ENCODE measurements at regions not wholly inside any gene's neighbourhood (a gene's known extent, or its start where the extent isn't known, plus 50 kb on each side); places are given as distances from the start of the nearest gene placed in this dataset.
"Not testable (repeated sequence)": the region's sequence is repeated elsewhere in the genome, so short reads cannot be mapped to it uniquely, and the experiment has no call there.

GRCh38 chr15:77909182-77909940 lies 168.2 kb downstream of the TBC1D2B start:
- DNase-seq (ENCODE audit: low read depth in 2 of 2) = no peak

- DNase-seq (ENCODE audit: low read depth in 2 of 2) = not testable (repeated sequence)
These were observed 168.8 kb downstream of the TBC1D2B start for GRCh38 chr15:77908752-77909111.

DNA sequence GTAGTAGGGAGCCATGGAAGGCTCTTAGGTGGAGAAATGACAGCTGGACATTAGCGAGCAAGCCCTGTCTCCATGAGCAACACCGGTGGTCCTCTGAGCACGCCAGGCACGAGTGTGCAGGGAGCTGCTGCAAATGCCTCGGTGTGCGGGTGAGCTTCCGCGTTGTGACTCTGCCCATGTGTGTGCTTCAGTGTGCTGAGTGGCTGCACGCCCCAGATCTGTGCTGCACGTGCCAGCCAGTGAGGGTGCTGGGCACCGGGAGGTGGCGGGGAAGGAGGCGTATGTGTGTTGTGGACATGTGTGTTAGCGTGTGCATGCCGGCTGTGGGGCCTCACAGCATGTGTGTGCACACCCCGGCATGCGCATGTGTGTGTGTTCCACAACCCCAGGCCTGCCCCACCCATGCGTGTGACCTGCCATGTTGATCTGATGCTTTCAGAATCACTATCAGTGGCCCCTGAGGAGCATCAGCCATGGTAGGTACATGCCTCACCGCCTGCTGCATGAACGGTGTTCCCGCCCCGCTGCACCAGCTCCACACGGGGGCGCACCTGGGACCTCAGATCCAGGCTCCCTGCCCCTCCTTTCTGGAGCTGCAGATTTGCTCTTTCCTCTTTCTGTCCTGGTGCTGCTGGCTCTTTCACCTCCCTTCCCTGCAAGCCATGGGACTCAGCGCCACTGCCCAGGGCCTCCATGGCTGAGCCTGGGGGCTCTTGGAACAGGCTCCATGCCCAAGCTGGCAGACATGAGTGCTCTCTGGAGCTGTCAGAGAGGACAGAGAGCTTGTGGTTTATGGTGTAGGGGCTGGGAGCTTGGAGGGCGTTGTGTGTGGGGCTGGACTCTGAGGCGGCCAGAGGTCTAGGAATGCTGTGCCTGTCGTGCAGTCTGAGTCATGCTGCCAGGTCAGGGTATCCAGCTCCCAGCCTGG lies 169.4 kb downstream of the TBC1D2B start:
- no peak for DNase-seq (ENCODE audit: low read depth in 2 of 2)

- not testable (repeated sequence) for DNase-seq (ENCODE audit: low read depth in 2 of 2)
These were observed 171.2 kb downstream of the TBC1D2B start for GRCh38 chr15:77906062-77906990.

DNA sequence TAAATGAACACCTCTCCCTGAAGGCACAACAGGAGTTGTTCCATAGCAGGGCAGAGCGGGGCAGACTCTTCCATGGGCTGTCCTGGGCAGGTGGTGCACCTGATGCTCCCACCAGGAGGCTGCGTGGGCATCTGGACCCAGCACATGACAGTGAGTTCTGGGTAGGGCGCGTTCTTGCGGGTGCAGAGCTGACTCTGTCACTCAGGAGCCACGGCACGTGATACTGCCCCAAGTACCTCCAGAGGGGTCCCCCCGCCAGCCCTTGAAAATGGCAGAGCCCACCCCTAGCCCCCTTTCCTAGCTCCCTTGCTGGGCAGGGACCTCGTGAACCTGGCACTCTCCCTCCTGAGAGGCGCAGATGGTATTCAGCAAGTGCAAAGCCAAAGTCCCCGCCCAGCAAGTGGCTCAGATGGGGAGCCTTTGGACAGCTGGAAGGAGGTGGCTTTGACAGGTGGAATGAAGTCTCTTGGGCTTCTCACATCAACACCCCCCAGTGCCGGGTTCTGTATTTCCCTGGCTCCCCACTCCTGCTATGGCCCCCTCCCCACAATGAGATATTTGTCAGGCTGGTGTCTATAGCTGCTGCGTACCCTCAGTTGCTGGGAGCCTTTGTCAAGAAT lies 172.1 kb downstream of the TBC1D2B start:
- DNase-seq (ENCODE audit: low read depth in 2 of 2) = no peak

DNA sequence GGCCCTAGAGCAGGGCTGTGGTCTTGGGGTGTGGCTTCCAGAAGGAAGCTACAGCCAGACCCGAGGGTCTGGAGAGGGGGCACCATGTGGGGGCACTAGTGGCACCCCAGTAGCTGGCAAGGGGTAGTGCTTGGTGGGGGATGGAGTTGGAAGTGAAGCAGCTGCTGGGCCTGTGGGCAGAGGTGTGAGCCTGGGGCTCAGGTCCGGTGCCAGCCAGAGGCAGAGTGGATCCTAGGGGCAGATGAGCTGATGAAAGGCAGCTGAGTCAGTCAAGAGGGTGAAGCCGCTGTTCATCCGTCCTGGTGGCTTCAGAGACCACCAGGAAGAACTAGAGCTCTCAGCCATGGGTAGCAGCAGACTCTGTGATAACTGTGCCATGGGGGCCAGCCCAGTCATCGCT lies 172.6 kb downstream of the TBC1D2B start:
- no peak for DNase-seq (ENCODE audit: low read depth in 2 of 2)

- no peak for DNase-seq (ENCODE audit: low read depth in 2 of 2)
These were observed 173.1 kb downstream of the TBC1D2B start for GRCh38 chr15:77904436-77904821.

DNA sequence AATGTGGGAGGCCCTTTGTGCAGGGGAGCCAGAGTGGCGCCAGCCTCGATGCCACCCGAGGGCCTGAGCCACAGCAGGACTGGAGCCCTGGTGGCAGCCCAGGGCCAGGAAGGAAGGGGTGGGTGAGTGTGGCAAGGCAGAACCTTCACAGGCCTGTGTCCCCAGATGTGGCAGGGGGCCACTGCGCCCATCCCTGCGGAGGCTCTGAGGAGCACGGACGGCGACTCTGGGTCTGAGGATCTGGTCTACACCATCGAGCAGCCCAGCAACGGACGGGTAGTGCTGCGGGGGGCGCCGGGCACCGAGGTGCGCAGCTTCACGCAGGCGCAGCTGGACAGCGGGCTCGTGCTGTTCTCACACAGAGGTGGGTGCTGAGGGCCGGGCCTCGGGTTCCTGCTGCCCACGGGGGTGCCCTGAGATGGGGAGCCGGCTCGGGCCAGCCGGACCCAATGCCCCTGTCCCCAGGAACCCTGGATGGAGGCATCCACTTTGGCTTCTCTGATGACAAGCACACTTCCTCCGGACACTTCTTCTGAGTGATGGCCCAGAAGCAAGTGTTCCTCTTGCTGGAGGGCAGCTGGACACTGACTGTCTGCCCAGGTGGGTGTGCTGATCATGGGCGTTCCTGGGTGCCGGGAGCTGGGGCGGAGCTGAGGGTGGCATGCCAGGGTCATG lies 173.6 kb downstream of the TBC1D2B start:
- not testable (repeated sequence) for DNase-seq (ENCODE audit: low read depth in 2 of 2)

GRCh38 chr15:77902921-77903760 lies 174.4 kb downstream of the TBC1D2B start:
- DNase-seq (ENCODE audit: low read depth in 2 of 2) = peak in 1 of 2 donors; percentile 14

GRCh38 chr15:77901921-77902750 lies 175.4 kb downstream of the TBC1D2B start:
- no peak for DNase-seq (ENCODE audit: low read depth in 2 of 2)

- no peak for DNase-seq (ENCODE audit: low read depth in 2 of 2)
These were observed 176.1 kb downstream of the TBC1D2B start for GRCh38 chr15:77901251-77901881.

GRCh38 chr15:77900331-77900963 lies 177.1 kb downstream of the TBC1D2B start:
- peak in 1 of 2 donors; percentile 12 for DNase-seq (ENCODE audit: low read depth in 2 of 2)

GRCh38 chr15:77899776-77900175 lies 177.7 kb downstream of the TBC1D2B start:
- not testable (repeated sequence) for DNase-seq (ENCODE audit: low read depth in 2 of 2)

DNA sequence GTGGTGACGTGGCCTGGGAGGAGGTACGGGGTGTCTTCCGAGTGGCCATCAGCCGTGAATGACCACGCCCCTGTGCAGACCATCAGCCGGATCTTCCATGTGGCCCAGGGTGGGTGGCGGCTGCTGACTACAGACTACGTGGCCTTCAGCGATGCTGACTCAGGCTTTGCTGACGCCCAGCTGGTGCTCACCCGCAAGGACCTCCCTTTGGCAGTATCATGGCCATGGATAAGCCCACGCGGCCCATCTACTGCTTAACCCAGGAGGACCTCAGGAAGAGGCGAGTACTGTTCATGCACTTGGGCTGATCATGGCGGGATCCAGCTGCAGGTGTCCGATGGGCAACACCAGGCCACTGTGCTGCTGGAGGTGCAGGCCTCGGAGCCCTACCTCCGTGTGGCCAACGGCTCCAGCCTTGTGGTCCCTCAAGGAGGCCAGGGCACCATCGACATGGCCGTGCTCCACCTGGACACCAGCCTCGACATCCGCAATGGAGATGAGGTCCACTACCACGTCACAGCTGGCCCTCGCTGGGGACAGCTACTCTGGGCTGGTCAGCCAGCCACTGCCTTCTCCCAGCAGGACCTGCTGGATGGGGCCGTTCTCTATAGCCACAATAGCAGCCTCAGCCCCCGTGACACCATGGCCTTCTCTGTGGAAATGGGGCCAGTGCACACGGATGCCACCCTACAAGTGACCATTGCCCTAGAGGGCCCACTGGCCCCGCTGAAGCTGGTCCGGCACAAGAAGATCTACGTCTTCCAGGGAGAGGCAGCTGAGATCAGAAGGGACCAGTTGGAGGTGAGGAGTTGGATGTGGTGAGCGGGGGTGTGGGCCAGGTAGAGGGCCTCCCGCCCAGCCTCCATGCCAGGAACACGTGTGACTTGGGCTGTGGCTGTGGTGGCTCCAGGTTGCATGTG lies 178.4 kb downstream of the TBC1D2B start:
- DNase-seq (ENCODE audit: low read depth in 2 of 2) = no peak

DNA sequence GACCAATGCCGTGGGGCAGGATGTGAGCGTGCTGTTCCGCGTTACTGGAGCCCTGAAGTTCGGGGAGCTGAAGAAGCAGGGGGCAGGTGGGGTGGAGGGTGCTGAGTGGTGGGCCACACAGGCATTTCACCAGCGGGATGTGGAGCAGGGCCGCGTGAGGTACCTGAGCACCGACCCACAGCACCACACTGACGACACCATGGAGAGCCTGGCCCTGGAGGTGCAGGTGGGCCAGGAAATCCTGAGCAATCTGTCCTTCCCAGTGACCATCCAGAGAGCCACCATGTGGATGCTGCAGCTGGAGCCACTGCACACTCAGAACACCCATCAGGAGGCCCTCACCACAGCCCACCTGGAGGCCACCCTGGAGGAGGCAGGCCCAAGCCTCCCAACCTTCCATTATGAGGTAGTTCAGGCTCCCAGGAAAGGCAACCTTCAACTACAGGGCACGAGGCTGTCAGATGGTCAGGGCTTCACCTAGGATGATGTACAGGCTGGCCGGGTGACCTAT lies 179.6 kb downstream of the TBC1D2B start:
- DNase-seq (ENCODE audit: low read depth in 2 of 2) = no peak
